ENCODE measurements at regions not wholly inside any gene's neighbourhood (a gene's known extent, or its start where the extent isn't known, plus 50 kb on each side); places are given as distances from the start of the nearest gene placed in this dataset.

- TF ChIP-seq ZNF274 (IDR thresholded peaks at IDR 0.05; ENCODE audit: low read depth, low read length): no peak
- H3K4me3 ChIP-seq (ENCODE audit: low read length): no peak overlapping the region
These were observed 231.1 kb upstream of the IL12A start for GRCh38 chr3:159757341-159758060.

- no peak for TF ChIP-seq ZNF274 (IDR thresholded peaks at IDR 0.05; ENCODE audit: low read depth, low read length)
- no peak overlapping the region for H3K4me3 ChIP-seq (ENCODE audit: low read length)
These were observed 228.6 kb upstream of the IL12A start for GRCh38 chr3:159760046-159760445.

- no peak overlapping the region for H3K4me3 ChIP-seq (ENCODE audit: low read length)
- no peak for TF ChIP-seq ZNF274 (IDR thresholded peaks at IDR 0.05; ENCODE audit: low read depth, low read length)
These were observed 227.3 kb upstream of the IL12A start for GRCh38 chr3:159761369-159761768.

GRCh38 chr3:159761848-159762635, 226.6 kb upstream of the IL12A start:
- no peak for TF ChIP-seq ZNF274 (IDR thresholded peaks at IDR 0.05; ENCODE audit: low read depth, low read length)
- no peak overlapping the region for H3K4me3 ChIP-seq (ENCODE audit: low read length)

- no peak for TF ChIP-seq ZNF274 (IDR thresholded peaks at IDR 0.05; ENCODE audit: low read depth, low read length)
- H3K4me3 ChIP-seq (ENCODE audit: low read length): peak overlapping the region; percentile 45; the same call in 1 of the 2 replicates
These were observed 225.5 kb upstream of the IL12A start for GRCh38 chr3:159763011-159763601.

- no peak for TF ChIP-seq ZNF274 (IDR thresholded peaks at IDR 0.05; ENCODE audit: low read depth, low read length)
- H3K4me3 ChIP-seq (ENCODE audit: low read length): peak overlapping the region; percentile 47; the same call in 1 of the 2 replicates
These were observed 224.8 kb upstream of the IL12A start for GRCh38 chr3:159763602-159764489.

- peak overlapping the region; percentile 47; the same call in 1 of the 2 replicates for H3K4me3 ChIP-seq (ENCODE audit: low read length)
- no peak for TF ChIP-seq ZNF274 (IDR thresholded peaks at IDR 0.05; ENCODE audit: low read depth, low read length)
These were observed 224.1 kb upstream of the IL12A start for GRCh38 chr3:159764490-159765029.

- no peak for TF ChIP-seq ZNF274 (IDR thresholded peaks at IDR 0.05; ENCODE audit: low read depth, low read length)
- peak overlapping the region; percentile 47 for H3K4me3 ChIP-seq (ENCODE audit: low read length)
These were observed 223.4 kb upstream of the IL12A start for GRCh38 chr3:159765030-159765859.

GRCh38 chr3:159765860-159766294, 222.8 kb upstream of the IL12A start:
- no peak overlapping the region for H3K4me3 ChIP-seq (ENCODE audit: low read length)

GRCh38 chr3:159766563-159767185, 222.0 kb upstream of the IL12A start:
- no peak overlapping the region for H3K4me3 ChIP-seq (ENCODE audit: low read length)
- TF ChIP-seq ZNF274 (IDR thresholded peaks at IDR 0.05; ENCODE audit: low read depth, low read length): no peak

More at GRCh38 chr3:159765860-159766294, 222.8 kb upstream of the IL12A start:
- TF ChIP-seq ZNF274 (IDR thresholded peaks at IDR 0.05; ENCODE audit: low read depth, low read length): no peak

- no peak for TF ChIP-seq ZNF274 (IDR thresholded peaks at IDR 0.05; ENCODE audit: low read depth, low read length)
- H3K4me3 ChIP-seq (ENCODE audit: low read length): no peak overlapping the region
These were observed 217.6 kb upstream of the IL12A start for GRCh38 chr3:159770998-159771397.
